GM18867 (cell line): ENCODE measurements at regions not wholly inside any gene's neighbourhood (a gene's known extent, or its start where the extent isn't known, plus 50 kb on each side); places are given as distances from the start of the nearest gene placed in this dataset.

Experiments used
- ATAC-seq: cut with Tn5 transposase; IDR thresholded peaks from one replicate; pipeline ENCODE4 v1.9.1; 2021; ENCODE audit warnings: mild to moderate bottlenecking, moderate library complexity; ENCODE audit not compliant: unreplicated experiment

DNA sequence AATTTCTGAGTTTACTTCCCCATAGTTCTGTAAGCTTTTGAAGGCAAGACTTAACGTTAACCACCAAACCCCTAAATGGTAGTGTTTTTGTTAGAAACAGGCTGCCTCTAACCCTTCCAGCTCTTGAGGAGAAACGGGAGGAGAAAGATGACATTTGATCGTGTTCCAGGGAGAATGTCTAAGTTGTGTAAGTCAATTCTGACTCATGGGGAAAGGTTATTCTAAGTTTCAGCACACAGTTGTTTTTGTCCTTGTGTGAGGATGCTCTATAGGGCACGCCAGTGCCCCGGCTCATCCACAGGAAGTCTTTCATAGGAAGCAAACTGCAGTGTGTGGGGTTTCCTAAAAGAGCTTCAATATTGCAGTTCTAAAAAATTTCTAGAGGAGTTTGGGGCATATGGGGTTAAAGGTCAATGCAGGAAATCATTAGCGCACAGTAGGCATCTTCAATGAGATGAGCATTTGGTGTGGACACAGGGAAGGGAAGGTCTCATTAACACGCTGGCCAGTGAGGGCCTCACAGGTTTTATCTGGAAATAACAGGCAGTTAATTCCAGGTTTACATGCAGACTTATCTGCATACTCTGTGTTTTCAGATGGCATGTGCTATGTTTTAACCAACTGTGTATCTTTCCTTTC, 638.2 kb upstream of the IGFBP3 start:
- no peak for ATAC-seq

DNA sequence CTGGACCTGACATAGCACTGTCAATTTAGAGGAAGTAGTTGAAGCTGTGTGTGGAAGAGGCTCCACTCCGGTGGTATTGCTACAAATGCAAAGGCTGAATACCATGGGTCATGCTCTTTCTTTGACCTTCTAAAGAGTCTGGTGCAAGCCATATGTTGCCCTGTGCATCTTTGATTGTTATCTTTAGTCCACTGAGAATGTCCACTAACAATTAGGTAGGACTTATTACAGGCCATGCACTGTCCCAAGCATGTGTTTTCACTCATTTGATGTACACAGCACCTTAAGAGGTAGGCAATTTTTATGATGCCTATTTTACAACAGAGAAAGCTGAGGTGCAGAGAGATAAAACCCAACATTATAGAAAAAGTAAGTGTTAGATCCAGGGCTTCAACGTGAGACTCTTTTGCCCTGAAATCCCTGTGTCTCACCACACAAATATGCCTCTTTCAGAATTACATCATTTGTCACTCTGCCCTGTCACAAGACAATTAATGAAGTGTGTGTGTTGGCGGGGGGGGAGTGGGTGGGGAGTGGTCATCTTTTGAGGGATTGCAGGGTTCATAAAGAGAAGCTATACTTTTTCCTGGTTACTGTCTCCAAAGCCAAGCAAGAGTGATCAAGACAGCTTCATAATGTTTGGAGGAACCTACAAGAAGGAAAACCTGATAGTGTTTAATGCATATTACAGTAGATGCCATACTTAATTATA, 637.6 kb upstream of the IGFBP3 start:
- ATAC-seq = no peak

DNA sequence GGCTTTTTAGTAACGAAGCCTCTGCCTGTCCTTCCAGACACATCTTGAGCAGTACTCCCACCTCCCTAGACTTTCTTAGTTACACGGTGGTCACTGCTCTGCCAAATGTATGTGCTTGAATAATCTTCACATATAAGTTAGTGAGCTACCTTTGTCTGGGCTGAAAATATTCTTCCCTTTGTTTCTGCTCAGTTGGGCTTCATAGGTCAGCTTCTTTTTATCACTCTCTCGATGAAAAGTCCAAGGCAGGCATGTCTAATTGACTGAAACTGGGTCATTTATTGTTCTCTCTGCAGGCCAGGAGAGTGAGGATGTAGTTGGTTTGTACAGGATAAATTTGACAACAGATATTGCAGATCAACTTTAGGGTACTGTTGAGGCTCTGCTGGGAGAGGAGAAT, 636.7 kb upstream of the IGFBP3 start:
- no peak for ATAC-seq

DNA sequence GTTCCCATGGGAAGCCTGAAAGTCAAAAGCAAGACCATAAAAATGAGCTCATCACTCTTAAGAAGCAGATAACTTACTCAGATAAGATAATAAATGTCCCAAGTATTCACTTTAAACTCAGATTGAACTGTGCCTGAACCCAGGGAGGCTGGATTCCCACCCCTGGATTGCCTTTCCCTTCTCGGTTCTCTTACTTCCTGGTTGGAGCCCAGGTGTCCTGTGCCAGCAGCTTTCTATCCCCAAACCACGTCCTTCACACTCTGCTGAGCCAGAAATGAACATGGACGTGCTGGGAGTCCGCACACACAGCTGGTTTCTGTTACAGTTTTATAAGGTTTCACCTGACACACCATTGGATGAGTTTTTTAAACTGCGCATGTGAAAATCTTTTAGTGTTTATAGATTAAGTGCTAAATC, 636.2 kb upstream of the IGFBP3 start:
- no peak for ATAC-seq

DNA sequence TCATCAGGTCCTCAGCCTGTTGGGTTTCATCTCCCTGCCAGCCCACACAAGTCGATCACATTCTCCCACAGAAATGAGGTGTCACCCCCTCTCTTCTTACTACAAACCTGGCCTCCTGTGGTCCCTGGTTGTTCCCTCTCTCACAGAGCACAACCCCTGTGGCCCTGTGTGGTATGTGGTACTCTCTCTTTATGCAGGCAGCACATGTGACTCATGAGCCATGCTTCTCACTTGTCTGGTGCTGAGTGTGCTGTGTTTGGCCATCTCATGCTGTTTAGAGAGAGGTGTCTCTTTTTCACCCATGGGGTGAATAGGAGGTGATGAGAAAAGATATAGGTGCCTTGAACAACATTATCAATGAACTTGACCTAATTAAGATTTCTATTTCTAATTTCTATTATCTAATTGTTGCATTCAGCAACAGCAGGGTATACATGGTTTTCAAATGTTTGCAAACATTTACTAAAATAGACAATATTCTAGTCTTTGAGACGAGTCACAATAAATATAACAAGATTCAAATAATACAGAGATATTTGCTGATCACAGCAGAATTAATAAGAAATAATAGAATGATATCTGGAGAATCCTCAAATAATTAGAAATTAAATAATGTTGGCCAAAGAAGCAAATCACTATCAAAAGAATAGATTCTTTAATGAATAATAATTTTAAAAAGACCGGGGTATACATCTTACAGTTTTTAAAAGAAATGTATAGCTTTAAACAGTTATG, 633.8 kb upstream of the IGFBP3 start:
- no peak for ATAC-seq

DNA sequence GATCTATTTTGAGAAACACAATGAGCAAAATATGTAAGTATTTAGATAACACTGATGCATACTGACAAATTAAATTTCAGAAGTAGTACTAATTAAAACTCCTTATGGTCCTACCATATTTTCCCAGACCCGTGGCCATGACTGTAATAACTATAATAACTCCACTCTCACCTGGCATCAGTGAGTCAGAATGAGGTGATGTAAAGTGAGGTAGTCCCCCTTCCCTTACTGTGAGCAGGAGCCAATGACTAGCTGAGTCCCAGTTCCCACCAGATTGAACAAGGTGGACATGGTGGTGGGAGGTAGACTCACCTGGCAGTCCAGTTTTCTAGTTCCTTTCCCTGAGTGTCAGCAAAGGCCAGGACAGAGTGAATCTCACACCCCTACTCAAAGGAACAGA, 630.5 kb upstream of the IGFBP3 start:
- no peak for ATAC-seq

DNA sequence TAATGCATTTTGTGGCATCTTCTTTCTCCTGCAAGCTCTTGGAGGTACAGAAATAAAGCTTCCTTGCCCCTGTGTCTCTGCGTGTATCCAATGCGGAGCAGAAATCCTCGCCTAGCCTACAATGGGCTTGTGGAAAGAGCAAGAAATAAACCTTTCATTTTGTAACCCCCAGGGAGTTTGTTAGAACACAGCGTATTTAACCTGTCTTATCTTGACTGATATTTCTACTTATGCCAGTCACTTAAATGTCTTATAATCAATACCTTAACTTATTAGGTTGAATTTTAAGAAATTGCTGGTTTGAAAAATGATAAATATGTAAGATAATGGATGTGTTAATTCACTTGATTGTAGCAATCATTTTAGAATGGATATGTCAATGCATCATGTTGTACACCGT, 629.8 kb upstream of the IGFBP3 start:
- no peak for ATAC-seq

DNA sequence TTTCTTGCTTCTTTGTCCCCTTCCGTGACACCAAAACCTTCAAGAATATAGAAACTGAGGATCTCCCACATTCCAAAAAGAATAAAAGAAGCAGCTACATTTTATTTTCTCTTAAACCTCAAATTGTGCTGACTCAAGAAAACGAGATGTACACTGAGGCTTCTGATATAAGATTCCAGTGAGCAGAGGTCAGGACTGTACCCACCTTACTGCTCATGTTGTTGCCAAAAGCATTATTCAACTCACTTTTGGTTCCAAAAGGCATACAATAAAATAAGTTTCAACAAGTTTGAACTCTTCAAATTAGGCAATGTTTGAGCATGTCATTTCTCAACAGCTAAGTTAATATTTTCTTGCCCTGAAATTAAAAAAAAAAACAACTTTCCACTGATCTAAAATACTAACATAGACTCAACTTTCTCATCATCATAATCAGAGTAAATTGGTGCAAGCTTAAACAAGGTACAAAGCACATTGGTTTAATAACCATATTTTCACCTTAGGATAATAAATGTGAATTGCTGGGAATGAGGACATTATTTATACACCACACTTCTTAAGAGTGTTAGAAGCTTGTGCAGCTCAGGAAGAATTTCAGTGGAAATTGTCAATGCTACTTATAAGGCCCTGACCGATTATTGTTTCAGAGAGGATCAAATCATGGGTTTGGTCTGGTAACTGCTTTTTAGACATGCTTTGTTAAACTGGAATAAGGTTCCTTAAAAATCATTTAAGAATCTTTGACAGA, 629.0 kb upstream of the IGFBP3 start:
- no peak for ATAC-seq

DNA sequence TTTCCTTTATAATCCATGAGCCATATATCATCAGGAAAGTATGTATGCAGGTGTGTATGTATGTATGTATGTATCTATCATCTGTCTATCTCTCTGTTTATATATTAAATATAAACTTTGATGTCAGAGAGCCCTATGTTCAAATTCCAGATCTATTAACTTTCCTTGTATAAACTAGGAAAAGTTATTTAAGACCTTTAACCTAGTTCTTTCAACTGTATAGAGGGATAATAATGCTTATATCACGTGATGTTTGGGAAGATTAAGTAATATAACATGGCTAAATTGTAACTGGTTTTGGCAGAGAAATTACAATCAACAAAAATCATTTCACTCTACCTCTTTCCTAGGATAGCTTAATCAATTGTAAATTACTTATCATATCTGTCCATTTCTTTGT, 628.3 kb upstream of the IGFBP3 start:
- ATAC-seq = no peak

DNA sequence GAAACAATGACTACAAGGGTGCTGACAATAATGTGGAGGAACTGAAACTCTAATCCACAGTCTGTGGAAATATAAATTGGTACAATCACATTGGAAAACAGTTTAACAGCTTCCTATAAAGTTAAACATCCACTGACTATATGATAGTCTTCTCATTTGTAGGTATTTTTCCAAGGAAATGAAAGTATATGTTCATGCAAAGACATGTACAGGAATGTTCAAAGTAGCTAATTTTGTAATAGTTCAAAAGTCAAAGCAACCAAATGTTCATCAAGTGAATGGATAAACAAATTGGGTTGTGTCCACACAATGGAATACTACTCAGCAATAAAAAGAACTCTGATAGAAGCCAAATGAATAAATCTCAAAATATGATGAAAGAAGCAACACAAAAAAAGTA, 626.0 kb upstream of the IGFBP3 start:
- no peak for ATAC-seq

DNA sequence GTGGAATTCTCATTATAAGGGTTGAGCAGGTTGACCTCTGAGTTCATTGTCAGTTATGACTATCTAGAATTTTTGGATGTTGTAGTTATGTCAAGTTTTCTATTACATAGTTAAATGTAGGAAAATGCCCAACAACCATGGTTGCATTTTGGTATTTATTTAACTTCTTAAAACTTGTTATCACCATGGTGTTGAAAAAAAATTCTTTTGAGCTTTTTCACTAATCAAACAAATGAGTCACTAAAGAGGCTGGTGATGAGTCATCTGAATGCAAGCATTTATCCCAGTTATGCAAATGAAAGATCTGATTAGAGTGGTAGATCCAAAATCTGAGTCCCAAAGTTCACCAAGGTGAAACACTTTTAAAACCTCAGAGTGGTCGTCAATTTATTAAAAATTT, 624.7 kb upstream of the IGFBP3 start:
- ATAC-seq = no peak

DNA sequence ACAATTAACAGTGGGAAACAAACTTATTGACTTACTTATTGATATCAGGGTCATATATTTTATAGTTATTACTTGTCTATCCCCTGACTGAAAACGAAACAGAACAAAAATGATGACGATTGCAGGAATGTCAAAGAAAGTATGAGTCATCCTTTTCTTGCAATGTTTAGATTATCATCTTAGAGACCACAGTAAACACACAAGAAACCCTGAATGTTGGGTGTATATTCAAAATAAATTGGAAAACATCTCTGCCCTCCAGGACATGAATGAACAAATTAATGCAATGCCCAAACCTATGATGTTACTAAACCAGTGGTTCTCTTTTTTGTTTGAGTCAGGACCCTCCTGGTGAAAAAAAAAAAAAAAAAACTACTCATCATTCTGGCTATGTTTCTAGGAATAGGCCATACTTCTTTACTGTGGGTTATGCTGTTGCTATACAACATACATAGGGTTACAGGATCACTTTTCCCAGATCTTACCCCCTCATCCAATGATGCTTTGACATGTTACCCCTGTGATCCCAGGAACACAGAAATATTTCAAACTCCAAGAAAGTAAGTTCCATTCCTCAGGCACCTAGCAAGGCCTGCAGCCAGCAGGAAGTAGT, 623.4 kb upstream of the IGFBP3 start:
- no peak for ATAC-seq

DNA sequence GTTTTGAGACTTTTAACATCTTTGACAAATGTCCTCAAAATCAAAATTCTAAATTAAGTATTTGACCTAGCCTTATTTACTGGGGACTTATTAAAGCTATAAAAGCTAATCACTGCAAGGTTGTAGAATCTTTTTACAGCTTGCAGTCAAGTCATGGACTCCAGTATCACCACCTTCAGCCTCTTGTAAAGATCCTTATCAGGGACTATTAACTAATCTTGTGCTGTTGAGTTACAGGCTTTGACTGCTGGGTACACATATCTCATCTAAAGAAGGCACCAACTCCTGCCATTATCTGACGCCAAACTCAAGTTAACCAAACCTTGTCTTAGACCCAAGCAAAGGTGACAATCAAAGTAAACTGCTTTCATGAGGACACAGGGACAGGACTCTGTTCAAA, 621.0 kb upstream of the IGFBP3 start:
- no peak for ATAC-seq

DNA sequence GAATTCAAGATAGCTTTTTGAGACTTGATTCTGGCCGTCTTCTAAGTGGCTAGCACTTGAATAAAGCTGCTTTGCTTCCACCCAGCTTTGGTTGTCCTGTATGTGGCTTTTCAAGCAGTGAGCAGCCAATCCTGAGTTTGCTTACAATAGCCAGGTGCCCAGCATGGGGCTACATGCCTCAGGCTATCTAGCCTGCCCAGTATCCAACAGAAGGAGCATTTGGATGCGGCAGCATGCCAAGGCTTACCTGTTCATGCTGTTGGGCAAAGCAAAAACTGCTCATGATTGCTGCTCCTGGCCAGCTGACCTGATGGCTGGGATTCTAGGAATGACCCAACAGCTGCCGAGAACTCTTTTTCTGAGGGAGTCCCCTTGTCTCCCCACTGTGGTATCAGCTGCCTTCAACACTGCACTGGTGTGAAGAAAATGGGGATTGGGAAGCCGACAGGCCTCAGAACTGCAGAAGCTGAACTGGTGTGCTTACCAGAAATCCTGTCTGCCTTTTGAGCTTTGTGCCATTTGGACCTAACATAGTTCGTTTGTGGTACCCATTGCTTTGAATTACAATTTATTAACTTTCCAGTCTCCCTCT, 618.9 kb upstream of the IGFBP3 start:
- no peak for ATAC-seq

DNA sequence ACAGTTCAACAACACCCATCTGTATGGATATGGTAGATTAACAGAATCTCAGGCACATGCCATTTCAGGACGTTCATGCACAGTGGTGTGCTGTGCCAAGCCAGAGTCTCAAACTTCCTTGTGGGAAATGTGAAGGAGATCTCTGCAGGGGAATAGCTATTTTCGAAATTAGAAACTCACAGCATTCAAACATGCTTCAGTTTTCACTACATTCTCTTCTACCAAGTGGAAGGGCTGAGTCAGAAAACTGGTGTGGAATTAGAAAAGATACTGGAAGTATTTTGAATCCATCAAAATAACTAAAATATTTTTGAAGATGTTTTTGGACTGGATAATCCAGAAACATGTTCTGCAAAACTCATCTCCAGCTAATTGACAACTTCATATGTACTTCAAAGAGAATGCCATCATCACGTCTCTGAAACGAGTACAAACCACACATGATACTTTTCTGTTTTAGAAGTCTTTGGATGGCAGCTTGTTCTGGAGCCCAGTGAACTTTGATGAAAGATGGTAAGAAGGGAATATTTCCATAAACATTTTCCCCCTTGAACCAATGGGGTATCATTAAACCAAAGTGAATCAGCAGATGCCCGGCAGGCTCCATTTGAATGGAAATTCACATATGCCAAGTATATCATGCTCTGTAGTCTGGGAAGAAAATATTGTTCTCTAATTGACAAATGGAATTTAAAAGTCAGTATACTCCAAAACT, 616.3 kb upstream of the IGFBP3 start:
- no peak for ATAC-seq

DNA sequence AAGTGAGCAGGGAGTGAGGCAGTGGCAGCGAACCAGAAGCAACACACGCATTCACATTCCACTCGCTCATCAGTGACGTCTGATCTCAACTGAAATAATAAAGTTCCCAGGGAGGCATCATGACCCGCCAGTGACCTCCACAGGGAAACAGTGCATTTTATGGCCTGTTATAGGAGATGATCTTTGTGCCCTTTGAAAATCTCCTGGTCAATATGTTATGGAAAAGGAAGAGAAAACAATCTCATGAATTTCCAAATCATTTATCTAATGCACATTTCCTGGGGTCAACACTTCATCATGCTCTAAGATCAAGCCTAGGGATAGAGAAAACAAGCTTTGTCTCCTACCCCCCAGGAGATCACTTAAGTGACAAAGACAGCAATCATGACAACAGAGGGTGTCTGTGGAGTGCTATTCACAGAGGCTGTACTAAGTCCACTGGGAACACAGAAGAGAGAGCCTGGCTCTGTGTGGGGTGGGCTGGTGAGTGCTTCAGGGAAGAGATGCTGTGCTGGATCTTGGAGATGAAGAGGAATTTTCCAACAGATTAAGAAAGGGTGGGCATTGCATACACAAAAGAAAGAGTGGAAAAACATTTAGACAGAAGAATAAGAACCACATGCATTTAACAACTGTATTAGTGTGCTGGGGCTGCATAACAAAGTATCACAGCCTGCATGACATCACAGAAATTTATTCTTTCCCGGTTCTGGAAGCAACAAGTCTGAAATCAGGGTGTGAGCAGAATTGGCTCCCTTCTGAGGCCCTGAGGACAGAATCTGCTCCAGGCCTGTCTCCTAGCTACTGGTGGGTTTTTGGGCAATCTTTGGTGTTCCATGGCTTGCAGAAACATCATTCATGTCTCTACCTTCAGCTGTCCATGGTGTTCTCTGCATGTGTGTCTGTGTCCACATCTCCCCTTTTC, 613.9 kb upstream of the IGFBP3 start:
- no peak for ATAC-seq

DNA sequence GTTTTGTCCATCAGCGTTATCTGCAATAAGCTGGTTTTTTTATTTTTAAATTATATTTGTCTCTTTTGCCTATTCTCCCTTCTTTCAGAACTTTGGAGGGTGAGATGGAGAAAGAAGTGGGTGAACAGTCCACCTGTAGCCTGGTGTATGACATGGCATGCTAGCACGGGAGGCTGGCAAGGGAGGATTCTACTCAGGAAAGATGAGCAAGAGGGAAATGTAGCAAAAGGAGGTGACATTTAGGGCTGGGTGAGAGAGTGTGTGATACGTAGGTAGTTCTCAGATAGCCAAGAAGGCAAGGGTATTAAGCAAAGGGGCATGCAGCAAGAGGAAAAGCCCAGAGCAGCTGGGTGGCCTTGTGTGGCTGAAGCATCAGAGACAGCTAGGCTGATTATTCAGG, 612.9 kb upstream of the IGFBP3 start:
- ATAC-seq = no peak

DNA sequence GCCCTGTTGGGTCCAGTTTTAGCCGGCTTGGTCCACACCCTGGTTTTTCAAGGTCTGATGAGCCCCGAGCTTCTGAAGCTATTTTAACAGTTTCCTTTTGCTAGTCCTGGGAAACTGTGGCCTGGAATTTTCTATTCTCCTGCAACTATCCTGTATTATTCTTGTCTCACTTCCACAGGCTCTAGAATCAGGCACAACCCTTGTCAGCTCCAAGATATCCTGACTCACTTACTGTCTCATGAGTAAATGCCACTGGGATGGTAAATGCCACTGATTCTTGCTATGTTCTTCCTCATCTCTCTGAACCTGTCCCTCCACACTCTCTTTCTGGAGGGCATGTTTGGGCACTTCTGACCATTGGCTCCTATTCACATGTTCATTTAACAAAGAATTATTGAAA, 611.5 kb upstream of the IGFBP3 start:
- ATAC-seq = no peak
